ENCODE measurements at regions not wholly inside any gene's neighbourhood (a gene's known extent, or its start where the extent isn't known, plus 50 kb on each side); places are given as distances from the start of the nearest gene placed in this dataset.

DNA sequence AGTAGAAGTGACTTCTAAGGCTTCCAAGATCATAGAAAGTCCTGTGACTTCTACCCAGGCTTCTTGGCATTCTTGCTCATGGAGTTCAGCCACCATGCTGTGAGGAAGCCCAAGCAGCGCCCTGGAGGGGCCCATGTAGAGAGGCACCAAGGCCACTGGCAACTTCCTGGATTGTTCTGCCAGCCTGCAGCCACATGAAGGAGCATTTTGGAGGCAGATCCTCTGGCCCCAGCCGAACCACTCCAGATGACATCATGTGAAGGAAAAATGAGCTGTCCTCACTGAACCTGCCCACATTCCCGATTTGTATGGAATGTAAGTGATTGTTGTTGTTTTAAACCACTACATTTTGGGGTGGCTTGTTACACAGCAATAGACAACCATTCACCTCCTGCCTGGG is 51.5 kb upstream of the MNX1 start:
- no peak for TF ChIP-seq CTCF (IDR thresholded peaks at IDR 0.05; ENCODE audit: borderline replicate concordance, control extremely low read depth, extremely low read depth, insufficient read depth, missing control alignments)
- DNase-seq (ENCODE audit: low spot score) = no peak
- in situ Hi-C loops (cut with MboI; ENCODE audit: low sequenced_read_pairs, unreplicated experiment) = no loop called here

DNA sequence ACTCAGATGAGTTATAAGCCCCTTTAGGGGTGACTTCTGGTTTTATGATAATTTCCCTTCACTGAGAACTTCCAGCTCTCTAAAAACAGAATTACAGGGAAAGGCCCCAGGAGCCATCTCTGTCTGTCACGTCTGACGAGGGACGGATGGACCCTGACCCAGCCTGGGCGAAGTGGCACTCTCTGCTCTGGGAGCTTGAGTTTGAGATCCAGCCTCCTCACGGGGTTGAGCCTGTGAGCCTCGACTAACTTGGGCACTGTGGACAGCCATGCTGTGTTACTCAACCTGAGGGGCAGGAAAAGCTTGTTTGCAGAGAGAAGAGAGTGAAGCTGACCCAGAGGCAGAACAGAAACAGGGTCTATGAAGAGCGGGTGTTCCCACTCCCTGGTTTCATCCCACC is 54.6 kb upstream of the MNX1 start:
- in situ Hi-C loops (cut with MboI; ENCODE audit: low sequenced_read_pairs, unreplicated experiment) = no loop called here
- no peak for TF ChIP-seq CTCF (IDR thresholded peaks at IDR 0.05; ENCODE audit: borderline replicate concordance, control extremely low read depth, extremely low read depth, insufficient read depth, missing control alignments)
- no peak for DNase-seq (ENCODE audit: low spot score)

DNA sequence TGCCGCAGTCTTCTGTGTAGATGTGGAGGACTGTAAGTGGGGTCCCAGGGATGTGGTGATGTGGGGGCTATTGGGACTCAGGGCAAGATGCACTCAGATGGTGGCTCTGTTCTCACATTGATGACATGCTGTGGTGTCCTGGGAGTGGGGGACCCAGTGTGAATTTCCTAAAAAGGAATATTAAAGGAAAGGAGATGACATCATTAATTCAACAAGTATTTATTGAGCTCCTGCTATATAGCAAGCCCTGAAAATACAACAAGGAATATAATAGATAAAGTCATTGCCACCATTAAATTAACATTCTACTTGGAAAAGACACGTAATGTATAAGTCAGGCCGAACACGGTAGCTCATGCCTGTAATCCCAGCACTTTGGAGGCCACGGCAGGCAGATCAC is 61.9 kb upstream of the MNX1 start:
- TF ChIP-seq CTCF (IDR thresholded peaks at IDR 0.05; ENCODE audit: borderline replicate concordance, control extremely low read depth, extremely low read depth, insufficient read depth, missing control alignments) = no peak
- DNase-seq (ENCODE audit: low spot score) = no peak
- in situ Hi-C loops (cut with MboI; ENCODE audit: low sequenced_read_pairs, unreplicated experiment) = no loop called here

- no peak for DNase-seq (ENCODE audit: low spot score)
- no peak for TF ChIP-seq CTCF (IDR thresholded peaks at IDR 0.05; ENCODE audit: borderline replicate concordance, control extremely low read depth, extremely low read depth, insufficient read depth, missing control alignments)
Observed at GRCh38 chr7:157073335-157073734, 62.9 kb upstream of the MNX1 start.

DNA sequence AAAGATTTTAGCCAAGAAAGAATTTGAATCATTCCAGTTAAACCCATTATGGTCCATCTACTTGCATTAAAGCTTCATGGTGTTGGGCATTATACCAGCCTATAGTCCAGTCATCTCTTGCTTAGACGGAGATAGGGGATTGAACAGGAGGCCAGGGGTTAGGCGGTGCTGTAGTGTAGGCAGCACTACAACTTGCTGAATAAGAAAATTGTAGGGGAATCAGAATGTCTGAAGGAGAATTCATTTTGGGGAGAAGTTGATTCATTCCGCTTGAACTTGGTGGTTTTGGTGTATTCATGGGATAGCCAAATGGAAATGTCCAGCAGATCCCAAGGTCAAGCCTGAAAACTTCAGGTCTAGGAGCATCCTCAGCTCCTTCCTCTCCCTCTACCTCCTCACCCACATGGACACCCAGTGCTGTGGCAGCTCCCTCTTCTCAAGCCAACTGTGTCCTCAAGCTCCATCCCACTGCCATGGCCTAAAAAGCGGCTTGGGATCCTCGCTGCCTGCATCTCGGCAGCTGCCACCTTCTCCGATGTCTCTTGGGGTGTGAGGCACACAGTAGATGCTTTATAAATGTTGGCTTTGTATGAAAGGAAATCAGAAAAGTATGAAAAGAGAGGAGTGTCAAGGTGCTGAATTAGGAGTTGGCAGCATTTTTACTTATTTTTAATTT is 63.6 kb upstream of the MNX1 start:
- DNase-seq (ENCODE audit: low spot score) = no peak
- in situ Hi-C loops (cut with MboI; ENCODE audit: low sequenced_read_pairs, unreplicated experiment) = no loop called here
- TF ChIP-seq CTCF (IDR thresholded peaks at IDR 0.05; ENCODE audit: borderline replicate concordance, control extremely low read depth, extremely low read depth, insufficient read depth, missing control alignments) = no peak

More at GRCh38 chr7:157073335-157073734, 62.9 kb upstream of the MNX1 start:
- in situ Hi-C loops (cut with MboI; ENCODE audit: low sequenced_read_pairs, unreplicated experiment) = no loop called here

- no peak for DNase-seq (ENCODE audit: low spot score)
- no peak for TF ChIP-seq CTCF (IDR thresholded peaks at IDR 0.05; ENCODE audit: borderline replicate concordance, control extremely low read depth, extremely low read depth, insufficient read depth, missing control alignments)
- in situ Hi-C loops (cut with MboI; ENCODE audit: low sequenced_read_pairs, unreplicated experiment) = no loop called here
Observed at GRCh38 chr7:157076466-157076865, 62.3 kb upstream of the UBE3C start.

Measured in GM13976 (cell line).